GM18519 (cell line): ENCODE measurements at regions not wholly inside any gene's neighbourhood (a gene's known extent, or its start where the extent isn't known, plus 50 kb on each side); places are given as distances from the start of the nearest gene placed in this dataset.
A peak's percentile ranks its signal among the peaks of the same experiment; 100 is the strongest.

Source experiments
- ATAC-seq: cut with Tn5 transposase; IDR thresholded peaks from one replicate; pipeline ENCODE4 v1.9.1; 2021; ENCODE audit warnings: mild to moderate bottlenecking, moderate library complexity; ENCODE audit not compliant: unreplicated experiment, low FRiP score

GRCh38 chr7:16067711-16068110 is 353.6 kb downstream of the CRPPA start:
- no peak for ATAC-seq

- ATAC-seq: no peak
Observed at GRCh38 chr7:16066805-16067459, 354.4 kb downstream of the CRPPA start.

- no peak for ATAC-seq
Observed at GRCh38 chr7:16065939-16066338, 355.4 kb downstream of the CRPPA start.

- no peak for ATAC-seq
Observed at GRCh38 chr7:16063716-16064675, 357.3 kb downstream of the CRPPA start.

GRCh38 chr7:16063221-16063620 is 358.1 kb downstream of the CRPPA start:
- no peak for ATAC-seq

GRCh38 chr7:16062269-16062668 is 359.1 kb downstream of the CRPPA start:
- no peak for ATAC-seq

GRCh38 chr7:16061630-16062029 is 359.7 kb downstream of the CRPPA start:
- ATAC-seq: no peak

GRCh38 chr7:16061011-16061410 is 360.3 kb downstream of the CRPPA start:
- ATAC-seq: no peak

- no peak for ATAC-seq
Observed at GRCh38 chr7:16060502-16060901, 360.8 kb downstream of the CRPPA start.

- ATAC-seq: peak; percentile 80
Observed at GRCh38 chr7:16055263-16055976, 365.9 kb downstream of the CRPPA start.

GRCh38 chr7:16051561-16052255 is 365.2 kb upstream of the MEOX2 start:
- no peak for ATAC-seq

- ATAC-seq: no peak
Observed at GRCh38 chr7:16046041-16046440, 359.6 kb upstream of the MEOX2 start.

GRCh38 chr7:16045296-16045695 is 358.8 kb upstream of the MEOX2 start:
- ATAC-seq: no peak

GRCh38 chr7:16044645-16045044 is 358.2 kb upstream of the MEOX2 start:
- ATAC-seq: no peak

GRCh38 chr7:16040346-16040745 is 353.9 kb upstream of the MEOX2 start:
- ATAC-seq: no peak

- no peak for ATAC-seq
Observed at GRCh38 chr7:16038906-16039305, 352.4 kb upstream of the MEOX2 start.

GRCh38 chr7:16035392-16035791 is 348.9 kb upstream of the MEOX2 start:
- no peak for ATAC-seq

- no peak for ATAC-seq
Observed at GRCh38 chr7:16034866-16035265, 348.4 kb upstream of the MEOX2 start.

- no peak for ATAC-seq
Observed at GRCh38 chr7:16034353-16034752, 347.9 kb upstream of the MEOX2 start.

- no peak for ATAC-seq
Observed at GRCh38 chr7:16033233-16033632, 346.8 kb upstream of the MEOX2 start.

- no peak for ATAC-seq
Observed at GRCh38 chr7:16028636-16029035, 342.2 kb upstream of the MEOX2 start.
